ENCODE measurements at regions not wholly inside any gene's neighbourhood (a gene's known extent, or its start where the extent isn't known, plus 50 kb on each side); places are given as distances from the start of the nearest gene placed in this dataset.
"Not testable (repeated sequence)": the region's sequence is repeated elsewhere in the genome, so short reads cannot be mapped to it uniquely, and the experiment has no call there.

DNA sequence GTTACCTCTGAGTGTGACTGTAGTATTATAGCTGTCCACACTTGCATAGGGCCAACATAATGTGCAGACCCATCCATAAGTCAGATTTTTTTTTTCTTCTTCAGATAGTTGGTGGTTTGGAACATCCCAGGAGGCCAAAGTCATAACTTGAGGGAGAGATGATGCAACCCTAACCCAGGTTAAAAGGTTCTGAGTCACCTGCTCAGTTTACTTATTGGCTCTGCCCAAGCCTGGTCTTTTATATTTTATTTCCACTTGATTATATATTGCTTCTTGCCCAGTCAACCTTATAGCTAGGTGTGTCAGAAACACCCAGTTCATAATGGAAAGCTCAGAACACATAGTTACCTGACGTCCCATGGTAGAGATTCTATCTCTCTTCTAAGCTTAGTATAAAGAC lies 113.1 kb upstream of the PCSK1 start:
- POLR2A ChIA-PET = no interaction called here
- H3K9me3 ChIP-seq (ENCODE audit: control insufficient read depth, insufficient read depth, low read length) = no peaks in the 10 kb centered on the region
- DNase-seq (ENCODE audit: low read depth, low spot score) = no peak
- H3K4me3 ChIP-seq (ENCODE audit: low read depth, low read length) = no peak overlapping the region
- TF ChIP-seq, protein P1, sequence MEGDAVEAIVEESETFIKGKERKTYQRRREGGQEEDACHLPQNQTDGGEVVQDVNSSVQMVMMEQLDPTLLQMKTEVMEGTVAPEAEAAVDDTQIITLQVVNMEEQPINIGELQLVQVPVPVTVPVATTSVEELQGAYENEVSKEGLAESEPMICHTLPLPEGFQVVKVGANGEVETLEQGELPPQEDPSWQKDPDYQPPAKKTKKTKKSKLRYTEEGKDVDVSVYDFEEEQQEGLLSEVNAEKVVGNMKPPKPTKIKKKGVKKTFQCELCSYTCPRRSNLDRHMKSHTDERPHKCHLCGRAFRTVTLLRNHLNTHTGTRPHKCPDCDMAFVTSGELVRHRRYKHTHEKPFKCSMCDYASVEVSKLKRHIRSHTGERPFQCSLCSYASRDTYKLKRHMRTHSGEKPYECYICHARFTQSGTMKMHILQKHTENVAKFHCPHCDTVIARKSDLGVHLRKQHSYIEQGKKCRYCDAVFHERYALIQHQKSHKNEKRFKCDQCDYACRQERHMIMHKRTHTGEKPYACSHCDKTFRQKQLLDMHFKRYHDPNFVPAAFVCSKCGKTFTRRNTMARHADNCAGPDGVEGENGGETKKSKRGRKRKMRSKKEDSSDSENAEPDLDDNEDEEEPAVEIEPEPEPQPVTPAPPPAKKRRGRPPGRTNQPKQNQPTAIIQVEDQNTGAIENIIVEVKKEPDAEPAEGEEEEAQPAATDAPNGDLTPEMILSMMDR (IDR thresholded peaks at IDR 0.05; ENCODE audit: low read depth, low read length) = no peak
- H3K27ac ChIP-seq (ENCODE audit: low read depth, low read length) = no peak overlapping the region
- CTCF ChIA-PET = no interaction called here
- H3K27me3 ChIP-seq (ENCODE audit: control insufficient read depth, insufficient read depth, low read length) = no peaks in the 10 kb centered on the region

DNA sequence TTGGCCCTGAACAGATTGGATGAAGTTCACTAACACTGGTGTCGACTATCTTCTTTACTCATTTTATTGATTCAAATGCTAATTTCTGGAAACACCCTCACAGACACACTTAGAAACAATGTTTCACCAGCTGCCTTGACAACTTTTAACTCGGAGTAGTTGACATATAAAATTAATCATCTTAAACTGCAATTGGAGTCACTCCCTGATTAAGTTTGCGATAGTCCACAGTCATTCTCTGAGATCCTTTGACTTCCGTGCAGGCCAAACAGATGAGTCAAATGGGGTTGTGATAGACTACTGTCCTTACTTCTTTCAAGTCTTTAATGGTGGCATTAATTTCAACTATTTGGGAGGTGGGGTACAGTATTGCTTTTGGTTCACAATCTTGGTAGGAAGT lies 114.4 kb upstream of the PCSK1 start:
- CTCF ChIA-PET = no interaction called here
- H3K4me3 ChIP-seq (ENCODE audit: low read depth, low read length) = no peak overlapping the region
- POLR2A ChIA-PET = no interaction called here
- TF ChIP-seq, protein P1 (IDR thresholded peaks at IDR 0.05; ENCODE audit: low read depth, low read length) = no peak
- no peak for DNase-seq (ENCODE audit: low read depth, low spot score)
- H3K9me3 ChIP-seq (ENCODE audit: control insufficient read depth, insufficient read depth, low read length) = no peaks in the 10 kb centered on the region
- H3K27me3 ChIP-seq (ENCODE audit: control insufficient read depth, insufficient read depth, low read length) = no peaks in the 10 kb centered on the region
- H3K27ac ChIP-seq (ENCODE audit: low read depth, low read length) = no peak overlapping the region

DNA sequence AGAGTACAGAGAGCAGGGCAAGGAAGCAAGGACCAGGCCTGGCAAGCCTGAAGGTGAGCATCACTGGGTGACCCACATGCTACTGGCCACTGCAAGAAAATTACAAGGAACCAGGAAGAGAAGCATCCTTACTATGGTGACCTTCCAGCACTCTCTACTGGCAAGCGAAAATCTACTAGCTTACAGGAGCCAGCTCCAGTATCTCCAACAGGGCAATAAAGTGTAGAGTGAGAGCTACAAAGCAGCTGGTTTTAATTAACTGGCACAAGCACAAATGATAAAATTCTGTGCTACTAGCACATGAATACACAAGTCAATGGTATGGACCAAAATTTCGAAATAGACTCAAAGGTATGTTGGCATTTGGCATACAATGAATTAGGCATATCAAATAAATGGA lies 113.3 kb upstream of the CAST start:
- H3K4me3 ChIP-seq (ENCODE audit: low read depth, low read length) = no peak overlapping the region
- TF ChIP-seq, protein P1 (IDR thresholded peaks at IDR 0.05; ENCODE audit: low read depth, low read length) = no peak
- POLR2A ChIA-PET = no interaction called here
- H3K27me3 ChIP-seq (ENCODE audit: control insufficient read depth, insufficient read depth, low read length) = no peaks in the 10 kb centered on the region
- CTCF ChIA-PET = interaction anchor here (0.9 kb wide), 1 partner anchor 204 kb away, joined by 3 read pairs; no protein-coding TSS in a partner anchor
- DNase-seq (ENCODE audit: low read depth, low spot score) = no peak
- no peak overlapping the region for H3K27ac ChIP-seq (ENCODE audit: low read depth, low read length)
- H3K9me3 ChIP-seq (ENCODE audit: control insufficient read depth, insufficient read depth, low read length) = no peaks in the 10 kb centered on the region

DNA sequence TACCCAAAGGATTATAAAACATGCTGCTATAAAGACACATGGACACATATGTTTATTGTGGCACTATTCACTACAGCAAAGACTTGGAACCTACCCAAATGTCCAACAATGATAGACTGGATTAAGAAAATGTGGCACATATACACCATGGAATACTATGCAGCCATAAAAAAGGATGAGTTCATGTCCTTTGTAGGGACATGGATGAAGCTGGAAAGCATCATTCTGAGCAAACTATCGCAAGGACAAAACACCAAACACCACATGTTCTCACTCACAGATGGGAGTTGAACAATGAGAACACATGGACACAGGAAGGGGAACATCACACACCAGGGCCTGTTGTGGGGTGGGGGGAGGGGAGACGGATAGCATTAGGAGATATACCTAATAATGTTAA lies 101.3 kb upstream of the CAST start:
- CTCF ChIA-PET; DNase-seq (ENCODE audit: low read depth, low spot score); H3K27ac ChIP-seq (ENCODE audit: low read depth, low read length); H3K27me3 ChIP-seq (ENCODE audit: control insufficient read depth, insufficient read depth, low read length); H3K4me3 ChIP-seq (ENCODE audit: low read depth, low read length); POLR2A ChIA-PET; H3K9me3 ChIP-seq (ENCODE audit: control insufficient read depth, insufficient read depth, low read length): not testable (repeated sequence)

DNA sequence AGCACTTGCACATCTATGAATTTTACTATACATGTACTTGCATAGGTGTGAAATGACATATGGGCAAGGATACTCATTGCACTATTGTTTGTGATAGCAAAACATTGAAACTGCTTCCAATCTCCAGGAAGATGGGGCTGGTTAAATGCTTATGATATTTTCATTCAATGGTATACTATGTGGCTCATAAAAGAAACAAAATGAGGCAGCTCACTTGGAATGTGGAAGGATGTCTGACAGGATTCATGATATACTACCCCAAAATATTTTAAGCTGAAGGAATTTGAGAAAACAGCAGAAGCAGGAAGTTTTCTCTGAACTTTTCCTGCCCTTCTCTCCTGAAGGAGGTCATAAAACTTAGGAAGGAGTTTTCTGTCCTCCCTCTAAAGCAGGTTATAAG lies 99.6 kb upstream of the CAST start:
- ChIA-PET POLR2A (interaction anchor here (1.0 kb wide), 1 partner anchor 10 kb away, joined by 4 read pairs; no protein-coding TSS in a partner anchor), CTCF (interaction anchor here (0.6 to 0.7 kb wide), 2 partner anchors 38 to 39 kb away, joined by 3 read pairs; no protein-coding TSS in a partner anchor)
- H3K27me3 ChIP-seq (ENCODE audit: control insufficient read depth, insufficient read depth, low read length) = no peaks in the 10 kb centered on the region
- no peaks in the 10 kb centered on the region for H3K9me3 ChIP-seq (ENCODE audit: control insufficient read depth, insufficient read depth, low read length)
- peak; percentile 26 for DNase-seq (ENCODE audit: low read depth, low spot score)
- H3K4me3 ChIP-seq (ENCODE audit: low read depth, low read length) = no peak overlapping the region
- TF ChIP-seq, protein P1 (IDR thresholded peaks at IDR 0.05; ENCODE audit: low read depth, low read length) = no peak
- peak overlapping the region; percentile 62 for H3K27ac ChIP-seq (ENCODE audit: low read depth, low read length)

DNA sequence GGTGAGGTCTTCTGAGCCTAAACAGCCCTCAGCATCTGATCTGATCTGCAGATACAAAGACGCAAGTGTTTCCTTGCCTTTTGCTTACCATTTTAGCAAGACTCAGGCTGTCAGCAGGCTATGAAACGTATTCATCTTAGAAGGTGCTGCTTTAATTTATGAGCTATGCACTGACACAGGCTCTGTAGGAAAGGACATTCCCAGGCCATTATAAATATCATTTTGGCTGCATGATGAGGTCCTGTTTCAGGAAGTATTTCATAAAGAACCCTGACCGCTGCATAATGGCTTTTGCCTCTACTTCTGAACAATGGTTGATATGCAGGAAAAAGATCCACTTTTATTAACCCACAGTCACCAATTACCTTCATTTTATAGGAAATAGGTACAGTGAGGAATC lies 98.4 kb upstream of the CAST start:
- POLR2A ChIA-PET = no interaction called here
- Histone ChIP-seq H3K4me3 (ENCODE audit: low read depth, low read length) (no peak overlapping the region), H3K27ac (ENCODE audit: low read depth, low read length) (no peak overlapping the region), H3K27me3 (ENCODE audit: control insufficient read depth, insufficient read depth, low read length) (no peaks in the 10 kb centered on the region), H3K9me3 (ENCODE audit: control insufficient read depth, insufficient read depth, low read length) (no peaks in the 10 kb centered on the region)
- TF ChIP-seq, protein P1 (IDR thresholded peaks at IDR 0.05; ENCODE audit: low read depth, low read length) = no peak
- CTCF ChIA-PET = no interaction called here
- DNase-seq (ENCODE audit: low read depth, low spot score) = no peak
